Heart left ventricle (tissue), 13 donors: ENCODE measurements at regions not wholly inside any gene's neighbourhood (a gene's known extent, or its start where the extent isn't known, plus 50 kb on each side); places are given as distances from the start of the nearest gene placed in this dataset.

ENCODE experiments used
- CTCF ChIP-seq, 12 donors: fragments of 200-600 bp; sonication (generic) in 4 of 12; IDR thresholded peaks; one replicate each; pipeline versions ENCODE4 v1.5.0 to v1.8.0; 2018 to 2022; ENCODE audit warnings: antibody characterized with exemption in 12 of 12, mild to moderate bottlenecking in 5 of 12
- POLR2A ChIP-seq, 2 donors: fragments of 450-650 bp; IDR thresholded peaks; one replicate each; pipeline ENCODE4 v1.6.1; 2017; ENCODE audit warnings: antibody characterized with exemption in 2 of 2, mild to moderate bottlenecking in 2 of 2, moderate library complexity in 2 of 2
- donor health status: ischemic (EF 13 %, LVEDD 7.1; RV severe dilation, severe dysfunction).
- donor health status: DM: no; HTN: yes; CAD: no.
- donor health status: DM: no; HTN: no; CAD: no.
- donor health status: ischemic (EF 25% LVEDD 6.9; RV normal size, moderate dysfunction).
- donor health status: ischemic (EF 25% LVEDD 5.7; RV mildly dilated, moderate dysfunction).
- donor health status: ischemic (EF 35%, LVEDD 5.7; RV mildly dilated, moderate dysfunction).
- donor health status: nonischemic (EF 11% LVEDD 7.7; RV severe dilation, severe dysfunction).
- donor health status: DM: yes; HTN: yes; CAD: no.
- donor health status: PGD.
- donor health status: ischemic (EF 29% LVEDD 5.4; RV normal size, mild dysfunction).
- donor health status: nonischemic (EF 23%, LVEDD 6.1; RV moderate dilation, normal function).

- TF ChIP-seq POLR2A (IDR thresholded peaks at IDR 0.05) (no peak), CTCF (IDR thresholded peaks at IDR 0.05) (no peak)
These were observed 73.5 kb upstream of the PDSS1 start for GRCh38 chr10:26624006-26624405.
